GM12878 (cell line): ENCODE measurements at regions not wholly inside any gene's neighbourhood (a gene's known extent, or its start where the extent isn't known, plus 50 kb on each side); places are given as distances from the start of the nearest gene placed in this dataset.

Experiments
- ATAC-seq: fragments of 200-7000 bp; cut with Tn5 transposase; 3 replicates; pipeline ENCODE4 v1.9.1; 2020; ENCODE audit warnings: mild to moderate bottlenecking, moderate library complexity
- BruUV-seq: library from RNA; stranded (reverse); fragments of 400-500 nt; replicated peaks from 2 replicates; lab custom pipeline; 2021; lab: Mats Ljungman, UMichigan
- CTCF ChIA-PET: fragments of 300-600 bp; sonication (Branson Sonifier 250); formaldehyde crosslinking; extraction: SDS; loops from one replicate; lab custom pipeline; 2021; ENCODE audit warnings: inconsistent platforms; lab: Yijun Ruan, JAX
- POLR2A ChIA-PET: fragments of 350-600 bp; formaldehyde crosslinking; extraction: SDS; loops from one replicate; lab custom pipeline; 2021; ENCODE audit warnings: inconsistent platforms; lab: Charles Lee
- RAD21 ChIA-PET: fragments of 300-600 bp; sonication (Branson Sonifier 250); formaldehyde crosslinking; loops from one replicate; lab custom pipeline; 2023; ENCODE audit warnings: antibody characterized with exemption; ENCODE audit not compliant: unreplicated experiment; lab: Charles Lee
- SMC1A ChIA-PET: fragments of 300-600 bp; sonication (Branson Sonifier 250); formaldehyde crosslinking; loops from one replicate; lab custom pipeline; 2023; ENCODE audit not compliant: unreplicated experiment, uncharacterized antibody; lab: Charles Lee
- DNase-seq: peaks from one replicate; pipeline ENCODE4 v3.0.0-alpha.2; 2011; ENCODE audit warnings: low read depth, low spot score
- FAIRE-seq: peaks from 3 replicates; lab custom pipeline; 2011; peaks lifted over from hg19 to GRCh38; lab: Jason Lieb, UNC
- H2AFZ ChIP-seq: 2 replicates; pipeline ENCODE4 v1.6.0; 2011; ENCODE audit warnings: low read depth, low read length, control low read depth; ENCODE audit not compliant: control insufficient read depth
- H3K27ac ChIP-seq: 2 replicates; pipeline ENCODE4 v1.5.1; 2011; ENCODE audit warnings: control low read depth; ENCODE audit not compliant: control insufficient read depth, insufficient read depth
- H3K27me3 ChIP-seq, 2 experiments: replicated peaks in 1 of 2; 2 replicates each; pipeline versions ENCODE4 v1.6.0 to v1.6.1; 2011; ENCODE audit warnings: low read length in 1 of 2; ENCODE audit not compliant: control insufficient read depth in 2 of 2, insufficient read depth in 2 of 2
- H3K36me3 ChIP-seq, 2 experiments: 2 replicates each; pipeline ENCODE4 v1.5.1; 2011; ENCODE audit warnings: low read length in 1 of 2; ENCODE audit not compliant: control insufficient read depth in 2 of 2, insufficient read depth in 2 of 2
- H3K4me1 ChIP-seq: 2 replicates; pipeline ENCODE4 v1.6.1; 2011; ENCODE audit warnings: mild to moderate bottlenecking, low read length, moderate library complexity, mixed read lengths; ENCODE audit not compliant: control insufficient read depth, insufficient read depth
- H3K4me2 ChIP-seq: 2 replicates; pipeline ENCODE4 v1.6.0; 2011; ENCODE audit warnings: control low read depth; ENCODE audit not compliant: control insufficient read depth, insufficient read depth
- H3K4me3 ChIP-seq: fragments of 200-600 bp; sonication (generic); 2 replicates; pipeline ENCODE4 v1.5.1; 2016
- H3K79me2 ChIP-seq: 2 replicates; pipeline ENCODE4 v1.6.0; 2011; ENCODE audit warnings: low read length; ENCODE audit not compliant: control insufficient read depth, insufficient read depth
- H3K9ac ChIP-seq: 2 replicates; pipeline ENCODE4 v1.8.0; 2011; ENCODE audit warnings: low read length, control low read depth, mixed read lengths; ENCODE audit not compliant: control insufficient read depth, insufficient read depth
- H3K9me3 ChIP-seq: replicated peaks from 3 replicates; pipeline ENCODE4 v1.5.1; 2011; ENCODE audit warnings: mild to moderate bottlenecking, low read length; ENCODE audit not compliant: control insufficient read depth, insufficient read depth
- H4K20me1 ChIP-seq: 2 replicates; pipeline ENCODE4 v1.6.0; 2011; ENCODE audit not compliant: control insufficient read depth, insufficient read depth
- CBFB ChIP-seq: IDR thresholded peaks from 2 replicates; pipeline ENCODE4 v1.6.1; 2016; ENCODE audit warnings: antibody characterized with exemption, low read depth
- FOXM1 ChIP-seq: IDR thresholded peaks from 2 replicates; pipeline ENCODE4 v1.6.1; 2012; ENCODE audit warnings: low read depth, mild to moderate bottlenecking, inconsistent platforms, low read length, moderate library complexity
- HSF1 ChIP-seq: fragments of 150-350 bp; IDR thresholded peaks from 2 replicates; pipeline ENCODE4 v1.6.1; 2014; ENCODE audit warnings: mild to moderate bottlenecking, low read depth, low read length
- SPI1 ChIP-seq: IDR thresholded peaks from 2 replicates; pipeline ENCODE4 v1.6.1; 2011; ENCODE audit warnings: low read depth, mild to moderate bottlenecking, low read length, moderate library complexity, borderline replicate concordance; ENCODE audit not compliant: insufficient read depth
- ZNF687 ChIP-seq: fragments of 450-650 bp; IDR thresholded peaks from 2 replicates; pipeline ENCODE4 v1.6.1; 2017; ENCODE audit warnings: mild to moderate bottlenecking, moderate library complexity
- WGBS: methylation state at CpG from one replicate; pipeline ENCODE4 v1.1.6; 2016; ENCODE audit warnings: low lambda C conversion rate; ENCODE audit not compliant: insufficient replicate concordance, insufficient coverage; ENCODE audit errors: missing lambda C conversion rate; 5-methylcytosine and 5-hydroxymethylcytosine counted together
- in situ Hi-C: fragments of 300-500 bp; cut with MboI; formaldehyde crosslinking; loops from 9 replicates; pipeline ENCODE4 v1.14.3; 2018; ENCODE audit warnings: mixed read lengths
- intact Hi-C: fragments of 100-400 bp; cut with micrococcal nuclease; formaldehyde crosslinking; loops from one replicate; pipeline ENCODE4 v1.14.2; 2022; ENCODE audit not compliant: unreplicated experiment

GRCh38 chr3:96748139-96748538, 66.3 kb upstream of the EPHA6 start (continued):
- TF ChIP-seq ZNF687 (no peak), CBFB (no peak)

- H3K4me3 ChIP-seq, result no peak overlapping the region
- no peak for FAIRE-seq
- RAD21 ChIA-PET, result no interaction called here
- no peak overlapping the region for H3K27ac ChIP-seq
- DNase-seq, result no peak
- ATAC-seq, result no peak
- POLR2A ChIA-PET, result no interaction called here
- in situ Hi-C loops (no loop called here), intact Hi-C loops (no loop called here)
- TF ChIP-seq FOXM1 (no peak), SPI1 (no peak), HSF1 (no peak)
- no peak overlapping the region for H3K9ac ChIP-seq
- H4K20me1 ChIP-seq, result no peaks in the 10 kb centered on the region
- no peak overlapping the region for H2AFZ ChIP-seq
- no peaks in the 10 kb centered on the region for H3K36me3 ChIP-seq
- CTCF ChIA-PET, result no interaction called here
- H3K27me3 ChIP-seq, result no peaks in the 10 kb centered on the region
- 6% methylated on average over 2 of the region's 2 CpGs for WGBS
- H3K79me2 ChIP-seq, result no peaks in the 10 kb centered on the region
- no peak overlapping the region for H3K4me2 ChIP-seq
- no peaks in the 10 kb centered on the region for H3K9me3 ChIP-seq
- no TSS peak for BruUV-seq
- H3K4me1 ChIP-seq, result no peaks in the 10 kb centered on the region
- SMC1A ChIA-PET, result no interaction called here
Observed at GRCh38 chr3:96750094-96750767, 64.2 kb upstream of the EPHA6 start.
